Lower lobe of right lung (tissue), 2 donors: ENCODE measurements at regions not wholly inside any gene's neighbourhood (a gene's known extent, or its start where the extent isn't known, plus 50 kb on each side); places are given as distances from the start of the nearest gene placed in this dataset.

ENCODE experiments used
- ATAC-seq, 2 donors: fragments of 200-7000 bp; cut with Tn5 transposase; one replicate each; pipeline ENCODE4 v1.9.1; 2020 to 2022; ENCODE audit warnings: mild to moderate bottlenecking in 2 of 2, moderate library complexity in 2 of 2
- DNase-seq: peaks from one replicate; pipeline ENCODE4 v3.0.0-alpha.2; 2020
- H3K27ac ChIP-seq: fragments of 200-600 bp; one replicate; pipeline ENCODE4 v1.8.0; 2022
- H3K27me3 ChIP-seq: fragments of 200-600 bp; one replicate; pipeline ENCODE4 v1.8.0; 2022; ENCODE audit warnings: low read depth
- H3K36me3 ChIP-seq: fragments of 200-600 bp; one replicate; pipeline ENCODE4 v1.8.0; 2022; ENCODE audit warnings: mild to moderate bottlenecking
- H3K4me1 ChIP-seq: fragments of 200-600 bp; one replicate; pipeline ENCODE4 v1.8.0; 2022
- H3K4me3 ChIP-seq: fragments of 200-600 bp; one replicate; pipeline ENCODE4 v1.8.0; 2022; ENCODE audit warnings: mild to moderate bottlenecking
- H3K9me3 ChIP-seq: fragments of 200-600 bp; one replicate; pipeline ENCODE4 v1.8.0; 2022
- CTCF ChIP-seq: fragments of 200-600 bp; IDR thresholded peaks from one replicate; pipeline ENCODE4 v1.8.0; 2022; ENCODE audit warnings: antibody characterized with exemption, mild to moderate bottlenecking
- intact Hi-C: fragments of 100-400 bp; cut with DNase I; formaldehyde crosslinking; loops from one replicate; pipeline ENCODE4 v1.11.0; 2022
- donor health status: DM: no; HTN: yes; CAD: no; lungs with severe emphysema.

- Histone ChIP-seq H3K4me1 (peaks cover 5% of the 10 kb centered on the region), H3K36me3 (no peaks in the 10 kb centered on the region), H3K9me3 (no peaks in the 10 kb centered on the region), H3K4me3 (no peak overlapping the region), H3K27me3 (no peaks in the 10 kb centered on the region), H3K27ac (no peak overlapping the region)
- DNase-seq = no peak
- ATAC-seq = no peak
- TF ChIP-seq CTCF = no peak
- intact Hi-C loops = no loop called here
These were observed 218.6 kb upstream of the ASIC2 start for GRCh38 chr17:33511670-33512069.

DNA sequence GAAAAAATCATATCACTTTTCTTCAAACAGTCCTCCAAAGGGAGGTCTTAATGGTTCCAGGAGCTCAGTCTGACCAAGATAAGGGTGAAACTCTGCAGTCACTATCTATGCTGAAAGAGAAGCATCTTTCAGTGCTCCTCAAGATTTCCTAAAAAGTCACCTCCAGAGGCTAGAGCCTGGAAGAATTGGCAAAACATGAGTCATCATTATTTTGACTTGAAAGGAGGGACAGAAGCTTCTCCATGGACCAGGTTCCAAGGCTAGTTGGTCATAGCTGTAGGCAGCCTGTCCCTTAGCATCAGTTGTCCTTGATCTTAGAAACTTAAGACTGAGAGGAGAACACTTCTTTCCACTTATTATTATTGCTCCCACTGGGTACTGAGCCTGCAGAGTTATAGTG is 219.0 kb upstream of the ASIC2 start:
- DNase-seq (no peak), ATAC-seq (no peak)
- no peak overlapping the region for H3K27ac ChIP-seq
- no peaks in the 10 kb centered on the region for H3K36me3 ChIP-seq
- no peak for TF ChIP-seq CTCF
- no peaks in the 10 kb centered on the region for H3K27me3 ChIP-seq
- H3K9me3 ChIP-seq = no peaks in the 10 kb centered on the region
- peaks cover 6% of the 10 kb centered on the region for H3K4me1 ChIP-seq
- H3K4me3 ChIP-seq = no peak overlapping the region
- intact Hi-C loops = no loop called here

GRCh38 chr17:33513769-33514168 is 220.7 kb upstream of the ASIC2 start:
- TF ChIP-seq CTCF = no peak
- no peaks in the 10 kb centered on the region for H3K27me3 ChIP-seq
- H3K9me3 ChIP-seq = no peaks in the 10 kb centered on the region
- peaks cover 3% of the 10 kb centered on the region for H3K4me1 ChIP-seq
- H3K27ac ChIP-seq = no peak overlapping the region
- no peaks in the 10 kb centered on the region for H3K36me3 ChIP-seq
- DNase-seq (no peak), ATAC-seq (no peak)
- H3K4me3 ChIP-seq = no peak overlapping the region
- intact Hi-C loops = no loop called here

GRCh38 chr17:33514369-33514768 is 221.3 kb upstream of the ASIC2 start:
- H3K36me3 ChIP-seq = no peaks in the 10 kb centered on the region
- ATAC-seq = no peak
- no peak overlapping the region for H3K4me3 ChIP-seq
- intact Hi-C loops = no loop called here
- no peak for DNase-seq
- TF ChIP-seq CTCF = no peak
- no peak overlapping the region for H3K27ac ChIP-seq
- H3K4me1 ChIP-seq = peaks cover 3% of the 10 kb centered on the region
- H3K9me3 ChIP-seq = no peaks in the 10 kb centered on the region
- H3K27me3 ChIP-seq = no peaks in the 10 kb centered on the region

- ATAC-seq = no peak
- Histone ChIP-seq H3K36me3 (no peaks in the 10 kb centered on the region), H3K27ac (no peak overlapping the region), H3K4me1 (peaks cover 3% of the 10 kb centered on the region), H3K27me3 (no peaks in the 10 kb centered on the region), H3K9me3 (no peaks in the 10 kb centered on the region), H3K4me3 (no peak overlapping the region)
- no peak for DNase-seq
- intact Hi-C loops = no loop called here
- TF ChIP-seq CTCF = no peak
These were observed 222.9 kb upstream of the ASIC2 start for GRCh38 chr17:33515974-33516373.

- intact Hi-C loops = no loop called here
These were observed 223.6 kb upstream of the ASIC2 start for GRCh38 chr17:33516645-33517044.

More at GRCh38 chr17:33516645-33517044, 223.6 kb upstream of the ASIC2 start:
- Histone ChIP-seq H3K4me3 (no peak overlapping the region), H3K27ac (peak overlapping the region; percentile 11), H3K4me1 (peaks cover 3% of the 10 kb centered on the region), H3K36me3 (no peaks in the 10 kb centered on the region), H3K9me3 (no peaks in the 10 kb centered on the region), H3K27me3 (no peaks in the 10 kb centered on the region)
- DNase-seq (no peak), ATAC-seq (no peak)
- TF ChIP-seq CTCF = no peak
